SK-N-SH (cell line): ENCODE measurements at regions not wholly inside any gene's neighbourhood (a gene's known extent, or its start where the extent isn't known, plus 50 kb on each side); places are given as distances from the start of the nearest gene placed in this dataset.
"Not testable (repeated sequence)": the region's sequence is repeated elsewhere in the genome, so short reads cannot be mapped to it uniquely, and the experiment has no call there.

ENCODE experiments used
- CTCF ChIA-PET: fragments of 300-600, 350-600 bp; formaldehyde crosslinking; extraction: SDS; loops from one replicate; lab custom pipeline; 2021; lab: Yijun Ruan, JAX
- POLR2A ChIA-PET: fragments of 350-600 bp; sonication (Branson Sonifier 250); formaldehyde crosslinking; extraction: SDS; loops from one replicate; lab custom pipeline; 2020; ENCODE audit warnings: antibody characterized with exemption, inconsistent platforms; lab: Yijun Ruan, JAX
- DNase-seq: peaks from one replicate; pipeline ENCODE4 v3.0.0; 2012
- H2AFZ ChIP-seq: fragments of 200-600 bp; sonication (generic); 2 replicates; pipeline ENCODE4 v1.8.1; 2016; ENCODE audit warnings: antibody characterized with exemption, mild to moderate bottlenecking, low read depth
- H3F3A ChIP-seq: fragments of 200-600 bp; sonication (generic); replicated peaks from 2 replicates; pipeline ENCODE3; 2016; ENCODE audit warnings: antibody characterized with exemption, mild to moderate bottlenecking; ENCODE audit not compliant: insufficient read depth
- H3K27ac ChIP-seq, 2 experiments: fragments of 200-500 bp in 1 of 2; fragments of 200-600 bp in 1 of 2; sonication (Bioruptor generic) in 1 of 2; sonication (generic), shearing (Covaris generic) in 1 of 2; 2 replicates each; pipeline versions ENCODE4 v1.5.1 to v1.6.1; 2014 to 2016; ENCODE audit warnings: low read depth in 2 of 2, inconsistent platforms in 1 of 2, low read length in 1 of 2, mild to moderate bottlenecking in 1 of 2, mixed read lengths in 1 of 2
- H3K27me3 ChIP-seq: fragments of 200-600 bp; sonication (generic), shearing (Covaris generic); 2 replicates; pipeline ENCODE4 v1.6.1; 2016; ENCODE audit warnings: mixed run types; ENCODE audit not compliant: insufficient read depth
- H3K36me3 ChIP-seq, 2 experiments: fragments of 200-500 bp in 1 of 2; fragments of 200-600 bp in 1 of 2; sonication (Bioruptor generic) in 1 of 2; sonication (generic) in 1 of 2; replicated peaks in 1 of 2; 2 replicates each; pipeline versions ENCODE3 to v1.5.1; 2014 to 2016; ENCODE audit warnings: low read length in 1 of 2, mild to moderate bottlenecking in 1 of 2; ENCODE audit not compliant: insufficient read depth in 2 of 2, control insufficient read depth in 1 of 2
- H3K4me1 ChIP-seq, 2 experiments: fragments of 200-500 bp in 1 of 2; fragments of 200-600 bp in 1 of 2; sonication (Bioruptor generic) in 1 of 2; sonication (generic), shearing (Covaris generic) in 1 of 2; 2 replicates each; pipeline versions ENCODE4 v1.5.1 to v1.6.1; 2014 to 2016; ENCODE audit warnings: low read depth in 1 of 2, low read length in 1 of 2, mixed run types in 1 of 2; ENCODE audit not compliant: insufficient read depth in 2 of 2, control insufficient read depth in 1 of 2
- H3K4me2 ChIP-seq: fragments of 200-600 bp; sonication (generic), shearing (Covaris generic); 2 replicates; pipeline ENCODE4 v1.6.1; 2017; ENCODE audit warnings: mixed run types
- H3K4me3 ChIP-seq, 2 experiments: fragments of 200-500 bp in 1 of 2; fragments of 200-600 bp in 1 of 2; sonication (Bioruptor generic) in 1 of 2; sonication (generic), shearing (Covaris generic) in 1 of 2; 2 replicates each; pipeline versions ENCODE4 v1.5.1 to v1.8.1; 2014 to 2016; ENCODE audit warnings: low read depth in 2 of 2, inconsistent platforms in 1 of 2, low read length in 1 of 2, mild to moderate bottlenecking in 1 of 2, mixed read lengths in 1 of 2, moderate library complexity in 1 of 2
- H3K79me2 ChIP-seq: fragments of 200-600 bp; sonication (generic); 2 replicates; pipeline ENCODE4 v1.8.1; 2017; ENCODE audit warnings: mild to moderate bottlenecking; ENCODE audit not compliant: insufficient read depth
- H3K9ac ChIP-seq: fragments of 200-600 bp; sonication (generic); 2 replicates; pipeline ENCODE4 v1.6.1; 2017; ENCODE audit warnings: mixed run types
- H3K9me2 ChIP-seq: fragments of 200-600 bp; sonication (generic); 2 replicates; pipeline ENCODE4 v1.6.1; 2017; ENCODE audit warnings: mixed run types
- H3K9me3 ChIP-seq: fragments of 200-600 bp; sonication (generic); 2 replicates; pipeline ENCODE4 v1.6.1; 2017; ENCODE audit warnings: mixed run types, mild to moderate bottlenecking, moderate library complexity
- H4K20me1 ChIP-seq: fragments of 200-600 bp; sonication (generic); 2 replicates; pipeline ENCODE4 v1.6.1; 2017; ENCODE audit warnings: mild to moderate bottlenecking, mixed run types; ENCODE audit not compliant: insufficient read depth
- EP300 ChIP-seq, 2 experiments: IDR thresholded peaks; 2 replicates each; pipeline versions ENCODE4 v1.4.0 to v1.6.1; 2012; ENCODE audit warnings: borderline replicate concordance in 1 of 2, low read depth in 1 of 2, low read length in 1 of 2
- EZH2phosphoT487 ChIP-seq: fragments of 200-600 bp; sonication (generic); IDR thresholded peaks from 2 replicates; pipeline ENCODE4 v1.6.1; 2017; ENCODE audit warnings: low read depth, mixed run types, mild to moderate bottlenecking, antibody characterized with exemption, moderate library complexity, borderline replicate concordance
- FOSL2 ChIP-seq: IDR thresholded peaks from 2 replicates; pipeline ENCODE4 v1.4.0; 2012; ENCODE audit warnings: low read depth, mild to moderate bottlenecking, moderate library complexity, borderline replicate concordance
- FOXJ3 ChIP-seq: sonication (generic); formaldehyde crosslinking; IDR thresholded peaks from 2 replicates; pipeline ENCODE4 v1.5.1; 2020; ENCODE audit warnings: mild to moderate bottlenecking, missing genetic modification reagents
- FOXM1 ChIP-seq: IDR thresholded peaks from 2 replicates; pipeline ENCODE4 v1.4.0; 2012; ENCODE audit warnings: low read depth, mild to moderate bottlenecking
- GATA2 ChIP-seq: sonication (generic); formaldehyde crosslinking; IDR thresholded peaks from 2 replicates; pipeline ENCODE4 v1.5.0; 2020; ENCODE audit warnings: mild to moderate bottlenecking, missing genetic modification reagents
- MXI1 ChIP-seq: IDR thresholded peaks from 2 replicates; pipeline ENCODE4 v1.6.1; 2012; ENCODE audit warnings: mild to moderate bottlenecking, low read depth, low read length, improper control_type of control experiment
- NRF1 ChIP-seq: IDR thresholded peaks from 2 replicates; pipeline ENCODE4 v1.6.1; 2012; ENCODE audit warnings: low read depth, mild to moderate bottlenecking, low read length
- POLR2AphosphoS5 ChIP-seq: IDR thresholded peaks from 2 replicates; pipeline ENCODE4 v1.6.1; 2012; ENCODE audit warnings: low read depth, low read length
- RAD21 ChIP-seq: IDR thresholded peaks from 2 replicates; pipeline ENCODE4 v1.6.1; 2012; ENCODE audit warnings: mild to moderate bottlenecking, low read length
- RFX5 ChIP-seq: IDR thresholded peaks from 2 replicates; pipeline ENCODE4 v1.6.1; 2012; ENCODE audit warnings: mild to moderate bottlenecking, improper control_type of control experiment, low read length
- SIN3A ChIP-seq: IDR thresholded peaks from 2 replicates; pipeline ENCODE4 v1.6.1; 2012; ENCODE audit warnings: low read depth, mild to moderate bottlenecking, low read length, moderate library complexity, borderline replicate concordance
- TAF1 ChIP-seq: IDR thresholded peaks from 2 replicates; pipeline ENCODE4 v1.6.1; 2012; ENCODE audit warnings: low read depth, mild to moderate bottlenecking, low read length, moderate library complexity, borderline replicate concordance
- TEAD4 ChIP-seq: IDR thresholded peaks from 2 replicates; pipeline ENCODE4 v1.4.0; 2012; ENCODE audit warnings: mild to moderate bottlenecking, borderline replicate concordance; ENCODE audit not compliant: insufficient read depth
- USF1 ChIP-seq: IDR thresholded peaks from 2 replicates; pipeline ENCODE4 v1.4.0; 2012; ENCODE audit warnings: low read depth, borderline replicate concordance
- WGBS: methylation state at CpG from one replicate; pipeline ENCODE4 v1.1.6; 2017; ENCODE audit warnings: low lambda C conversion rate; 5-methylcytosine and 5-hydroxymethylcytosine counted together
- TF ChIP-seq, protein P1 (sequence below): fragments of 150-350 bp; IDR thresholded peaks from 2 replicates; pipeline ENCODE4 v1.6.1; 2017; ENCODE audit warnings: antibody characterized with exemption, low read length, low read depth, borderline replicate concordance
- TF ChIP-seq, protein P2 (sequence below): IDR thresholded peaks from 2 replicates; pipeline ENCODE4; 2012

- H3K79me2 ChIP-seq: no peaks in the 10 kb centered on the region
- POLR2A ChIA-PET: no interaction called here
- H3K27ac ChIP-seq: no peak overlapping the region
- H3K4me2 ChIP-seq: no peak overlapping the region
- no peak for DNase-seq
- no peaks in the 10 kb centered on the region for H3K36me3 ChIP-seq
- H3F3A ChIP-seq: no peaks in the 10 kb centered on the region
- CTCF ChIA-PET: interaction anchor here (1.2 to 2.9 kb wide), 3 partner anchors 11 to 122 kb away, joined by 3 to 7 read pairs (median 4); no protein-coding TSS in a partner anchor
- H3K9me3 ChIP-seq: no peaks in the 10 kb centered on the region
- no peak overlapping the region for H3K9ac ChIP-seq
- TF ChIP-seq, protein P1, sequence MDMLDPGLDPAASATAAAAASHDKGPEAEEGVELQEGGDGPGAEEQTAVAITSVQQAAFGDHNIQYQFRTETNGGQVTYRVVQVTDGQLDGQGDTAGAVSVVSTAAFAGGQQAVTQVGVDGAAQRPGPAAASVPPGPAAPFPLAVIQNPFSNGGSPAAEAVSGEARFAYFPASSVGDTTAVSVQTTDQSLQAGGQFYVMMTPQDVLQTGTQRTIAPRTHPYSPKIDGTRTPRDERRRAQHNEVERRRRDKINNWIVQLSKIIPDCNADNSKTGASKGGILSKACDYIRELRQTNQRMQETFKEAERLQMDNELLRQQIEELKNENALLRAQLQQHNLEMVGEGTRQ: no peak
- TF ChIP-seq, protein P2, sequence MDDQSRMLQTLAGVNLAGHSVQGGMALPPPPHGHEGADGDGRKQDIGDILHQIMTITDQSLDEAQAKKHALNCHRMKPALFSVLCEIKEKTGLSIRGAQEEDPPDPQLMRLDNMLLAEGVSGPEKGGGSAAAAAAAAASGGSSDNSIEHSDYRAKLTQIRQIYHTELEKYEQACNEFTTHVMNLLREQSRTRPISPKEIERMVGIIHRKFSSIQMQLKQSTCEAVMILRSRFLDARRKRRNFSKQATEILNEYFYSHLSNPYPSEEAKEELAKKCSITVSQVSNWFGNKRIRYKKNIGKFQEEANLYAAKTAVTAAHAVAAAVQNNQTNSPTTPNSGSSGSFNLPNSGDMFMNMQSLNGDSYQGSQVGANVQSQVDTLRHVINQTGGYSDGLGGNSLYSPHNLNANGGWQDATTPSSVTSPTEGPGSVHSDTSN: no peak
- TF ChIP-seq FOXJ3 (CRISPR knock-in tag) (no peak), GATA2 (CRISPR knock-in tag) (no peak), NRF1 (no peak), RAD21 (no peak), POLR2AphosphoS5 (no peak), EZH2phosphoT487 (no peak), FOXM1 (no peak), EP300 (IDR thresholded peaks at IDR 0.05; ENCODE audit: borderline replicate concordance in 1 of 2, low read depth in 1 of 2, low read length in 1 of 2) (no peak), TAF1 (no peak), SIN3A (no peak), USF1 (no peak), TEAD4 (no peak), FOSL2 (no peak), MXI1 (no peak), RFX5 (no peak)
- 37% methylated on average over 5 of the region's 5 CpGs for WGBS
- no peaks in the 10 kb centered on the region for H4K20me1 ChIP-seq
- H2AFZ ChIP-seq: no peak overlapping the region
- H3K9me2 ChIP-seq: no peaks in the 10 kb centered on the region
- no peak overlapping the region; a peak in 1 of 4 replicates for H3K4me3 ChIP-seq
- H3K4me1 ChIP-seq: no peaks in the 10 kb centered on the region; a peak in 1 of 4 replicates
- H3K27me3 ChIP-seq: no peaks in the 10 kb centered on the region
Measured at GRCh38 chr19:30804751-30805150, 432.6 kb downstream of the ZNF536 start.

- H3K9ac ChIP-seq, POLR2A ChIA-PET, H3K4me2 ChIP-seq, H3K9me2 ChIP-seq, H3K36me3 ChIP-seq, H4K20me1 ChIP-seq, H3K9me3 ChIP-seq, H3K79me2 ChIP-seq, H2AFZ ChIP-seq, H3F3A ChIP-seq, H3K4me3 ChIP-seq, H3K27me3 ChIP-seq, H3K27ac ChIP-seq, DNase-seq, H3K4me1 ChIP-seq: not testable (repeated sequence)
- CTCF ChIA-PET: interaction anchor here (1.2 to 2.9 kb wide), 2 partner anchors 11 to 122 kb away, joined by 4 to 7 read pairs; no protein-coding TSS in a partner anchor
- 12% methylated on average over 2 of the region's 3 CpGs for WGBS
Measured at GRCh38 chr19:30804333-30804732, 432.1 kb downstream of the ZNF536 start.
